SK-N-SH (cell line): ENCODE measurements at regions not wholly inside any gene's neighbourhood (a gene's known extent, or its start where the extent isn't known, plus 50 kb on each side); places are given as distances from the start of the nearest gene placed in this dataset.

Experiments
- CTCF ChIA-PET: fragments of 300-600, 350-600 bp; formaldehyde crosslinking; extraction: SDS; loops from one replicate; lab custom pipeline; 2021; lab: Yijun Ruan, JAX
- POLR2A ChIA-PET: fragments of 350-600 bp; sonication (Branson Sonifier 250); formaldehyde crosslinking; extraction: SDS; loops from one replicate; lab custom pipeline; 2020; ENCODE audit warnings: antibody characterized with exemption, inconsistent platforms; lab: Yijun Ruan, JAX
- DNase-seq: peaks from one replicate; pipeline ENCODE4 v3.0.0; 2012
- H2AFZ ChIP-seq: fragments of 200-600 bp; sonication (generic); 2 replicates; pipeline ENCODE4 v1.8.1; 2016; ENCODE audit warnings: antibody characterized with exemption, mild to moderate bottlenecking, low read depth
- H3F3A ChIP-seq: fragments of 200-600 bp; sonication (generic); replicated peaks from 2 replicates; pipeline ENCODE3; 2016; ENCODE audit warnings: antibody characterized with exemption, mild to moderate bottlenecking; ENCODE audit not compliant: insufficient read depth
- H3K27ac ChIP-seq, 2 experiments: fragments of 200-500 bp in 1 of 2; fragments of 200-600 bp in 1 of 2; sonication (Bioruptor generic) in 1 of 2; sonication (generic), shearing (Covaris generic) in 1 of 2; 2 replicates each; pipeline versions ENCODE4 v1.5.1 to v1.6.1; 2014 to 2016; ENCODE audit warnings: low read depth in 2 of 2, inconsistent platforms in 1 of 2, low read length in 1 of 2, mild to moderate bottlenecking in 1 of 2, mixed read lengths in 1 of 2
- H3K27me3 ChIP-seq: fragments of 200-600 bp; sonication (generic), shearing (Covaris generic); 2 replicates; pipeline ENCODE4 v1.6.1; 2016; ENCODE audit warnings: mixed run types; ENCODE audit not compliant: insufficient read depth
- H3K36me3 ChIP-seq, 2 experiments: fragments of 200-500 bp in 1 of 2; fragments of 200-600 bp in 1 of 2; sonication (Bioruptor generic) in 1 of 2; sonication (generic) in 1 of 2; replicated peaks in 1 of 2; 2 replicates each; pipeline versions ENCODE3 to v1.5.1; 2014 to 2016; ENCODE audit warnings: low read length in 1 of 2, mild to moderate bottlenecking in 1 of 2; ENCODE audit not compliant: insufficient read depth in 2 of 2, control insufficient read depth in 1 of 2
- H3K4me1 ChIP-seq, 2 experiments: fragments of 200-500 bp in 1 of 2; fragments of 200-600 bp in 1 of 2; sonication (Bioruptor generic) in 1 of 2; sonication (generic), shearing (Covaris generic) in 1 of 2; 2 replicates each; pipeline versions ENCODE4 v1.5.1 to v1.6.1; 2014 to 2016; ENCODE audit warnings: low read depth in 1 of 2, low read length in 1 of 2, mixed run types in 1 of 2; ENCODE audit not compliant: insufficient read depth in 2 of 2, control insufficient read depth in 1 of 2
- H3K4me2 ChIP-seq: fragments of 200-600 bp; sonication (generic), shearing (Covaris generic); 2 replicates; pipeline ENCODE4 v1.6.1; 2017; ENCODE audit warnings: mixed run types
- H3K4me3 ChIP-seq, 2 experiments: fragments of 200-500 bp in 1 of 2; fragments of 200-600 bp in 1 of 2; sonication (Bioruptor generic) in 1 of 2; sonication (generic), shearing (Covaris generic) in 1 of 2; 2 replicates each; pipeline versions ENCODE4 v1.5.1 to v1.8.1; 2014 to 2016; ENCODE audit warnings: low read depth in 2 of 2, inconsistent platforms in 1 of 2, low read length in 1 of 2, mild to moderate bottlenecking in 1 of 2, mixed read lengths in 1 of 2, moderate library complexity in 1 of 2
- H3K79me2 ChIP-seq: fragments of 200-600 bp; sonication (generic); 2 replicates; pipeline ENCODE4 v1.8.1; 2017; ENCODE audit warnings: mild to moderate bottlenecking; ENCODE audit not compliant: insufficient read depth
- H3K9ac ChIP-seq: fragments of 200-600 bp; sonication (generic); 2 replicates; pipeline ENCODE4 v1.6.1; 2017; ENCODE audit warnings: mixed run types
- H3K9me2 ChIP-seq: fragments of 200-600 bp; sonication (generic); 2 replicates; pipeline ENCODE4 v1.6.1; 2017; ENCODE audit warnings: mixed run types
- H3K9me3 ChIP-seq: fragments of 200-600 bp; sonication (generic); 2 replicates; pipeline ENCODE4 v1.6.1; 2017; ENCODE audit warnings: mixed run types, mild to moderate bottlenecking, moderate library complexity
- H4K20me1 ChIP-seq: fragments of 200-600 bp; sonication (generic); 2 replicates; pipeline ENCODE4 v1.6.1; 2017; ENCODE audit warnings: mild to moderate bottlenecking, mixed run types; ENCODE audit not compliant: insufficient read depth
- CTCF ChIP-seq: fragments of 200-600 bp; sonication (generic); IDR thresholded peaks from 2 replicates; pipeline ENCODE4 v1.6.1; 2017; ENCODE audit warnings: antibody characterized with exemption, mild to moderate bottlenecking, moderate library complexity
- ELF1 ChIP-seq: IDR thresholded peaks from 2 replicates; pipeline ENCODE4 v1.4.0; 2012
- EP300 ChIP-seq, 2 experiments: IDR thresholded peaks; 2 replicates each; pipeline versions ENCODE4 v1.4.0 to v1.6.1; 2012; ENCODE audit warnings: borderline replicate concordance in 1 of 2, low read depth in 1 of 2, low read length in 1 of 2
- EZH2phosphoT487 ChIP-seq: fragments of 200-600 bp; sonication (generic); IDR thresholded peaks from 2 replicates; pipeline ENCODE4 v1.6.1; 2017; ENCODE audit warnings: low read depth, mixed run types, mild to moderate bottlenecking, antibody characterized with exemption, moderate library complexity, borderline replicate concordance
- FOXJ3 ChIP-seq: sonication (generic); formaldehyde crosslinking; IDR thresholded peaks from 2 replicates; pipeline ENCODE4 v1.5.1; 2020; ENCODE audit warnings: mild to moderate bottlenecking, missing genetic modification reagents
- GATA2 ChIP-seq: sonication (generic); formaldehyde crosslinking; IDR thresholded peaks from 2 replicates; pipeline ENCODE4 v1.5.0; 2020; ENCODE audit warnings: mild to moderate bottlenecking, missing genetic modification reagents
- JUND ChIP-seq: IDR thresholded peaks from 2 replicates; pipeline ENCODE4 v1.4.0; 2012
- MEF2A ChIP-seq: IDR thresholded peaks from 2 replicates; pipeline ENCODE4 v1.4.0; 2012; ENCODE audit warnings: low read depth, borderline replicate concordance
- NFIC ChIP-seq: IDR thresholded peaks from 2 replicates; pipeline ENCODE4 v1.4.0; 2012; ENCODE audit warnings: borderline replicate concordance
- NRF1 ChIP-seq: IDR thresholded peaks from 2 replicates; pipeline ENCODE4 v1.6.1; 2012; ENCODE audit warnings: low read depth, mild to moderate bottlenecking, low read length
- POLR2AphosphoS5 ChIP-seq: IDR thresholded peaks from 2 replicates; pipeline ENCODE4 v1.6.1; 2012; ENCODE audit warnings: low read depth, low read length
- RCOR1 ChIP-seq: fragments of 150-350 bp; IDR thresholded peaks from 2 replicates; pipeline ENCODE4 v1.6.1; 2017; ENCODE audit warnings: antibody characterized with exemption, low read length
- RFX5 ChIP-seq: IDR thresholded peaks from 2 replicates; pipeline ENCODE4 v1.6.1; 2012; ENCODE audit warnings: mild to moderate bottlenecking, improper control_type of control experiment, low read length
- RXRA ChIP-seq: IDR thresholded peaks from 2 replicates; pipeline ENCODE4 v1.4.0; 2012; ENCODE audit warnings: low read depth, mild to moderate bottlenecking, borderline replicate concordance
- SMC3 ChIP-seq: IDR thresholded peaks from 2 replicates; pipeline ENCODE4 v1.6.1; 2012; ENCODE audit warnings: low read depth, low read length, improper control_type of control experiment
- TAF1 ChIP-seq: IDR thresholded peaks from 2 replicates; pipeline ENCODE4 v1.6.1; 2012; ENCODE audit warnings: low read depth, mild to moderate bottlenecking, low read length, moderate library complexity, borderline replicate concordance
- TEAD4 ChIP-seq: IDR thresholded peaks from 2 replicates; pipeline ENCODE4 v1.4.0; 2012; ENCODE audit warnings: mild to moderate bottlenecking, borderline replicate concordance; ENCODE audit not compliant: insufficient read depth
- USF1 ChIP-seq: IDR thresholded peaks from 2 replicates; pipeline ENCODE4 v1.4.0; 2012; ENCODE audit warnings: low read depth, borderline replicate concordance
- YY1 ChIP-seq: IDR thresholded peaks from 2 replicates; pipeline ENCODE4 v1.4.0; 2012; ENCODE audit warnings: low read depth, mild to moderate bottlenecking
- ZBTB33 ChIP-seq: IDR thresholded peaks from 2 replicates; pipeline ENCODE4 v1.4.0; 2012; ENCODE audit warnings: low read depth, borderline replicate concordance
- WGBS: methylation state at CpG from one replicate; pipeline ENCODE4 v1.1.6; 2017; ENCODE audit warnings: low lambda C conversion rate; 5-methylcytosine and 5-hydroxymethylcytosine counted together

- Histone ChIP-seq H3K9me3 (no peaks in the 10 kb centered on the region), H3K27ac (no peak overlapping the region), H3K4me1 (peaks cover 0 to 5% of the 10 kb centered on the region in 2 experiments; a peak in 2 of 4 replicates), H3K4me3 (no peak overlapping the region), H3K27me3 (no peaks in the 10 kb centered on the region), H3K36me3 (no peaks in the 10 kb centered on the region), H2AFZ (no peak overlapping the region), H3K9me2 (no peaks in the 10 kb centered on the region), H3F3A (peaks cover 12% of the 10 kb centered on the region), H3K9ac (no peak overlapping the region), H4K20me1 (no peaks in the 10 kb centered on the region), H3K4me2 (no peak overlapping the region), H3K79me2 (no peaks in the 10 kb centered on the region)
- POLR2A ChIA-PET = no interaction called here
- WGBS = 93% methylated on average over 2 of the region's 2 CpGs
- TF ChIP-seq USF1 (no peak), CTCF (no peak), RCOR1 (no peak), EP300 (IDR thresholded peaks at IDR 0.05; ENCODE audit: borderline replicate concordance in 1 of 2, low read depth in 1 of 2, low read length in 1 of 2) (no peak), POLR2AphosphoS5 (no peak), JUND (no peak), YY1 (no peak), NFIC (no peak), RXRA (no peak), GATA2 (CRISPR knock-in tag) (no peak), TEAD4 (no peak), TAF1 (no peak), ZBTB33 (no peak), EZH2phosphoT487 (no peak), FOXJ3 (CRISPR knock-in tag) (no peak), SMC3 (no peak), ELF1 (no peak), NRF1 (no peak), RFX5 (no peak), MEF2A (no peak)
- no peak for DNase-seq
- CTCF ChIA-PET = no interaction called here
These were observed 561.1 kb downstream of the NR2F1-AS1 start for GRCh38 chr5:93019896-93020295.
